ENCODE measurements at regions not wholly inside any gene's neighbourhood (a gene's known extent, or its start where the extent isn't known, plus 50 kb on each side); places are given as distances from the start of the nearest gene placed in this dataset.

DNA sequence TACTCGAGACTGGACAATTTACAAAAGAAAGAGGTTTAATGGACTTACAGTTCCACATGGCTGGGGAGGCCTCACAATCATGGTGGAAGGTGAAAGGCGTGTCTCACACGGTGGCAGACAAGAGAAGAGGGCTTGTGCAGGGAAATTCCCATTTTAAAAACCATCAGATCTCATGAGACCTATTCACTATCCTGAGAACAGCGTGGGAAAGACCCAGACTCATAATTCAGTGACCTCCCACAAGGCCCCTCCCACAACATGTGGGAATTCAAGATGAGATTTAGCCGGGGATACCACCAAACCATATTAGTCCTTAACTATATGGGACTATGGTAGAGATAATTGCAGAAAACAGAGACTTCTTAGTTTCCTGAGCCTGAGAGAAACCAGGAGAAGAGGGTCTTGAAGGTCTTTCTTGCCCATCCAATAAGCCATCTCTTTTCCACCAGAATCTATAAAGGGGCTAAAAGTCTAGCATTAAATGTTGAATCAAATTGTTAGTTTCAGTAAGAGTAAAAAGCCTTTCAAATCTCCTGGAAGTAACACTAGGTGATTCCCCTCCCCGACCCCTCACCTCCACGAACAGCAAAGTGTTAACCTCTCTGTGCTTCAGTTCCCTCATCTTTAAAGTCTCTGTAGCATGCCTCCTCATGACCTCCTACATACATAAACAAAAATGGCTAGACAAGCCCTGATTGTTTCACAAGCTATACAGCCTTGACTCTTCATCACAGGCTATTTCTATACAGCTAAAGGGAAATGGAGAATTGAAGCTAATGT, 259.1 kb downstream of the TMEM167A start (continued):
- TF ChIP-seq, protein P1, sequence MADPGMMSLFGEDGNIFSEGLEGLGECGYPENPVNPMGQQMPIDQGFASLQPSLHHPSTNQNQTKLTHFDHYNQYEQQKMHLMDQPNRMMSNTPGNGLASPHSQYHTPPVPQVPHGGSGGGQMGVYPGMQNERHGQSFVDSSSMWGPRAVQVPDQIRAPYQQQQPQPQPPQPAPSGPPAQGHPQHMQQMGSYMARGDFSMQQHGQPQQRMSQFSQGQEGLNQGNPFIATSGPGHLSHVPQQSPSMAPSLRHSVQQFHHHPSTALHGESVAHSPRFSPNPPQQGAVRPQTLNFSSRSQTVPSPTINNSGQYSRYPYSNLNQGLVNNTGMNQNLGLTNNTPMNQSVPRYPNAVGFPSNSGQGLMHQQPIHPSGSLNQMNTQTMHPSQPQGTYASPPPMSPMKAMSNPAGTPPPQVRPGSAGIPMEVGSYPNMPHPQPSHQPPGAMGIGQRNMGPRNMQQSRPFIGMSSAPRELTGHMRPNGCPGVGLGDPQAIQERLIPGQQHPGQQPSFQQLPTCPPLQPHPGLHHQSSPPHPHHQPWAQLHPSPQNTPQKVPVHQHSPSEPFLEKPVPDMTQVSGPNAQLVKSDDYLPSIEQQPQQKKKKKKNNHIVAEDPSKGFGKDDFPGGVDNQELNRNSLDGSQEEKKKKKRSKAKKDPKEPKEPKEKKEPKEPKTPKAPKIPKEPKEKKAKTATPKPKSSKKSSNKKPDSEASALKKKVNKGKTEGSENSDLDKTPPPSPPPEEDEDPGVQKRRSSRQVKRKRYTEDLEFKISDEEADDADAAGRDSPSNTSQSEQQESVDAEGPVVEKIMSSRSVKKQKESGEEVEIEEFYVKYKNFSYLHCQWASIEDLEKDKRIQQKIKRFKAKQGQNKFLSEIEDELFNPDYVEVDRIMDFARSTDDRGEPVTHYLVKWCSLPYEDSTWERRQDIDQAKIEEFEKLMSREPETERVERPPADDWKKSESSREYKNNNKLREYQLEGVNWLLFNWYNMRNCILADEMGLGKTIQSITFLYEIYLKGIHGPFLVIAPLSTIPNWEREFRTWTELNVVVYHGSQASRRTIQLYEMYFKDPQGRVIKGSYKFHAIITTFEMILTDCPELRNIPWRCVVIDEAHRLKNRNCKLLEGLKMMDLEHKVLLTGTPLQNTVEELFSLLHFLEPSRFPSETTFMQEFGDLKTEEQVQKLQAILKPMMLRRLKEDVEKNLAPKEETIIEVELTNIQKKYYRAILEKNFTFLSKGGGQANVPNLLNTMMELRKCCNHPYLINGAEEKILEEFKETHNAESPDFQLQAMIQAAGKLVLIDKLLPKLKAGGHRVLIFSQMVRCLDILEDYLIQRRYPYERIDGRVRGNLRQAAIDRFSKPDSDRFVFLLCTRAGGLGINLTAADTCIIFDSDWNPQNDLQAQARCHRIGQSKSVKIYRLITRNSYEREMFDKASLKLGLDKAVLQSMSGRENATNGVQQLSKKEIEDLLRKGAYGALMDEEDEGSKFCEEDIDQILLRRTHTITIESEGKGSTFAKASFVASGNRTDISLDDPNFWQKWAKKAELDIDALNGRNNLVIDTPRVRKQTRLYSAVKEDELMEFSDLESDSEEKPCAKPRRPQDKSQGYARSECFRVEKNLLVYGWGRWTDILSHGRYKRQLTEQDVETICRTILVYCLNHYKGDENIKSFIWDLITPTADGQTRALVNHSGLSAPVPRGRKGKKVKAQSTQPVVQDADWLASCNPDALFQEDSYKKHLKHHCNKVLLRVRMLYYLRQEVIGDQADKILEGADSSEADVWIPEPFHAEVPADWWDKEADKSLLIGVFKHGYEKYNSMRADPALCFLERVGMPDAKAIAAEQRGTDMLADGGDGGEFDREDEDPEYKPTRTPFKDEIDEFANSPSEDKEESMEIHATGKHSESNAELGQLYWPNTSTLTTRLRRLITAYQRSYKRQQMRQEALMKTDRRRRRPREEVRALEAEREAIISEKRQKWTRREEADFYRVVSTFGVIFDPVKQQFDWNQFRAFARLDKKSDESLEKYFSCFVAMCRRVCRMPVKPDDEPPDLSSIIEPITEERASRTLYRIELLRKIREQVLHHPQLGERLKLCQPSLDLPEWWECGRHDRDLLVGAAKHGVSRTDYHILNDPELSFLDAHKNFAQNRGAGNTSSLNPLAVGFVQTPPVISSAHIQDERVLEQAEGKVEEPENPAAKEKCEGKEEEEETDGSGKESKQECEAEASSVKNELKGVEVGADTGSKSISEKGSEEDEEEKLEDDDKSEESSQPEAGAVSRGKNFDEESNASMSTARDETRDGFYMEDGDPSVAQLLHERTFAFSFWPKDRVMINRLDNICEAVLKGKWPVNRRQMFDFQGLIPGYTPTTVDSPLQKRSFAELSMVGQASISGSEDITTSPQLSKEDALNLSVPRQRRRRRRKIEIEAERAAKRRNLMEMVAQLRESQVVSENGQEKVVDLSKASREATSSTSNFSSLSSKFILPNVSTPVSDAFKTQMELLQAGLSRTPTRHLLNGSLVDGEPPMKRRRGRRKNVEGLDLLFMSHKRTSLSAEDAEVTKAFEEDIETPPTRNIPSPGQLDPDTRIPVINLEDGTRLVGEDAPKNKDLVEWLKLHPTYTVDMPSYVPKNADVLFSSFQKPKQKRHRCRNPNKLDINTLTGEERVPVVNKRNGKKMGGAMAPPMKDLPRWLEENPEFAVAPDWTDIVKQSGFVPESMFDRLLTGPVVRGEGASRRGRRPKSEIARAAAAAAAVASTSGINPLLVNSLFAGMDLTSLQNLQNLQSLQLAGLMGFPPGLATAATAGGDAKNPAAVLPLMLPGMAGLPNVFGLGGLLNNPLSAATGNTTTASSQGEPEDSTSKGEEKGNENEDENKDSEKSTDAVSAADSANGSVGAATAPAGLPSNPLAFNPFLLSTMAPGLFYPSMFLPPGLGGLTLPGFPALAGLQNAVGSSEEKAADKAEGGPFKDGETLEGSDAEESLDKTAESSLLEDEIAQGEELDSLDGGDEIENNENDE (IDR thresholded peaks at IDR 0.05; ENCODE audit: insufficient replicate concordance, low read length) = no peak

Measured in H1 (cell line).